Keratinocyte (primary cell): ENCODE measurements at regions not wholly inside any gene's neighbourhood (a gene's known extent, or its start where the extent isn't known, plus 50 kb on each side); places are given as distances from the start of the nearest gene placed in this dataset.

Source experiments
- DNase-seq: peaks from one replicate; pipeline ENCODE4 v3.0.0-alpha.2; 2011; ENCODE audit warnings: low read depth, missing footprints, low spot score
- FAIRE-seq: peaks from 2 replicates; lab custom pipeline; 2011; peaks lifted over from hg19 to GRCh38; lab: Jason Lieb, UNC
- H2AFZ ChIP-seq: 2 replicates; pipeline ENCODE4 v1.6.0; 2012; ENCODE audit warnings: low read length, control low read depth, inconsistent platforms; ENCODE audit not compliant: control insufficient read depth
- H3K27ac ChIP-seq: 2 replicates; pipeline ENCODE4 v1.5.1; 2011; ENCODE audit warnings: low read length; ENCODE audit not compliant: control insufficient read depth, insufficient read depth
- H3K27me3 ChIP-seq: 3 replicates; pipeline ENCODE4 v1.6.0; 2011; ENCODE audit warnings: low read length; ENCODE audit not compliant: control insufficient read depth, insufficient read depth; ENCODE audit errors: extremely low read depth
- H3K36me3 ChIP-seq, 2 experiments: 2 replicates in 1 of 2; 3 replicates in 1 of 2; pipeline ENCODE4 v1.5.1; 2011; ENCODE audit warnings: low read length in 2 of 2, mild to moderate bottlenecking in 1 of 2; ENCODE audit not compliant: control insufficient read depth in 2 of 2, insufficient read depth in 2 of 2; ENCODE audit errors: extremely low read depth in 1 of 2
- H3K4me1 ChIP-seq: 3 replicates; pipeline ENCODE4 v1.5.1; 2011; ENCODE audit warnings: low read length; ENCODE audit not compliant: control insufficient read depth, insufficient read depth; ENCODE audit errors: extremely low read depth
- H3K4me2 ChIP-seq: 3 replicates; pipeline ENCODE4 v1.6.0; 2011; ENCODE audit warnings: low read depth, low read length; ENCODE audit not compliant: control insufficient read depth, insufficient read depth; ENCODE audit errors: extremely low read depth
- H3K4me3 ChIP-seq, 3 experiments: fragments of 200-600 bp in 1 of 3; sonication (generic) in 1 of 3; 2 replicates in 2 of 3; 3 replicates in 1 of 3; pipeline ENCODE4 v1.5.1; 2011 to 2016; ENCODE audit warnings: low read length in 3 of 3, mild to moderate bottlenecking in 3 of 3, control low read depth in 2 of 3, inconsistent platforms in 1 of 3, low read depth in 1 of 3, mixed read lengths in 1 of 3, mixed run types in 1 of 3, moderate library complexity in 1 of 3; ENCODE audit not compliant: control insufficient read depth in 2 of 3, insufficient read depth in 2 of 3; ENCODE audit errors: extremely low read depth in 1 of 3
- H3K79me2 ChIP-seq: 2 replicates; pipeline ENCODE4 v1.6.0; 2012; ENCODE audit warnings: low read length; ENCODE audit not compliant: control insufficient read depth, insufficient read depth
- H3K9ac ChIP-seq: 3 replicates; pipeline ENCODE4 v1.6.0; 2011; ENCODE audit warnings: low read length; ENCODE audit not compliant: control insufficient read depth, insufficient read depth; ENCODE audit errors: extremely low read depth
- H3K9me1 ChIP-seq: 3 replicates; pipeline ENCODE4 v1.6.0; 2011; ENCODE audit warnings: low read length; ENCODE audit not compliant: control insufficient read depth, insufficient read depth; ENCODE audit errors: extremely low read depth
- H3K9me3 ChIP-seq: 2 replicates; pipeline ENCODE4 v1.5.1; 2012; ENCODE audit warnings: low read depth, low read length; ENCODE audit not compliant: control insufficient read depth
- H4K20me1 ChIP-seq: 3 replicates; pipeline ENCODE4 v1.6.0; 2011; ENCODE audit warnings: low read length; ENCODE audit not compliant: control insufficient read depth, insufficient read depth; ENCODE audit errors: extremely low read depth
- EZH2 ChIP-seq: IDR thresholded peaks from one replicate; pipeline ENCODE4 v1.6.1; 2012; ENCODE audit warnings: inconsistent platforms, mild to moderate bottlenecking, low read length, moderate library complexity
- dilution Hi-C: fragments of 300-500 bp; cut with MboI; formaldehyde crosslinking; loops from one replicate; pipeline ENCODE4 v1.7.0; 2020; ENCODE audit warnings: low sequenced_read_pairs; ENCODE audit not compliant: extremely low pct_ligation_motif_present
- TF ChIP-seq, protein P1 (sequence below), 3 experiments: IDR thresholded peaks in 1 of 3; conservative IDR thresholded peaks in 1 of 3; optimal IDR thresholded peaks in 1 of 3; 2 replicates in 2 of 3; 3 replicates in 1 of 3; pipeline versions ENCODE3 to v1.5.1; 2011; ENCODE audit warnings: low read length in 3 of 3, mild to moderate bottlenecking in 3 of 3, moderate library complexity in 2 of 3, control low read depth in 1 of 3, inconsistent platforms in 1 of 3; ENCODE audit not compliant: insufficient read depth in 2 of 3; ENCODE audit errors: extremely low read depth in 1 of 3

GRCh38 chr2:38218995-38219394 is 143.0 kb upstream of the CYP1B1 start:
- Histone ChIP-seq H3K27ac (no peak overlapping the region), H3K4me2 (no peak overlapping the region), H3K4me3 (no peak overlapping the region), H3K9ac (no peak overlapping the region), H3K4me1 (peaks cover 10% of the 10 kb centered on the region), H2AFZ (no peak overlapping the region), H3K36me3 (no peaks in the 10 kb centered on the region), H4K20me1 (no peaks in the 10 kb centered on the region), H3K9me1 (no peaks in the 10 kb centered on the region), H3K9me3 (no peaks in the 10 kb centered on the region), H3K79me2 (no peaks in the 10 kb centered on the region), H3K27me3 (no peaks in the 10 kb centered on the region)
- DNase-seq (no peak), FAIRE-seq (no peak)
- TF ChIP-seq EZH2 = no peak
- TF ChIP-seq, protein P1, sequence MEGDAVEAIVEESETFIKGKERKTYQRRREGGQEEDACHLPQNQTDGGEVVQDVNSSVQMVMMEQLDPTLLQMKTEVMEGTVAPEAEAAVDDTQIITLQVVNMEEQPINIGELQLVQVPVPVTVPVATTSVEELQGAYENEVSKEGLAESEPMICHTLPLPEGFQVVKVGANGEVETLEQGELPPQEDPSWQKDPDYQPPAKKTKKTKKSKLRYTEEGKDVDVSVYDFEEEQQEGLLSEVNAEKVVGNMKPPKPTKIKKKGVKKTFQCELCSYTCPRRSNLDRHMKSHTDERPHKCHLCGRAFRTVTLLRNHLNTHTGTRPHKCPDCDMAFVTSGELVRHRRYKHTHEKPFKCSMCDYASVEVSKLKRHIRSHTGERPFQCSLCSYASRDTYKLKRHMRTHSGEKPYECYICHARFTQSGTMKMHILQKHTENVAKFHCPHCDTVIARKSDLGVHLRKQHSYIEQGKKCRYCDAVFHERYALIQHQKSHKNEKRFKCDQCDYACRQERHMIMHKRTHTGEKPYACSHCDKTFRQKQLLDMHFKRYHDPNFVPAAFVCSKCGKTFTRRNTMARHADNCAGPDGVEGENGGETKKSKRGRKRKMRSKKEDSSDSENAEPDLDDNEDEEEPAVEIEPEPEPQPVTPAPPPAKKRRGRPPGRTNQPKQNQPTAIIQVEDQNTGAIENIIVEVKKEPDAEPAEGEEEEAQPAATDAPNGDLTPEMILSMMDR (optimal IDR thresholded peaks at IDR 0.05 in 1 of 3, IDR thresholded peaks at IDR 0.05 in 1 of 3, conservative IDR thresholded peaks at IDR 0.05 in 1 of 3; ENCODE audit: extremely low read depth in 1 of 3, insufficient read depth in 2 of 3, low read length in 3 of 3) = no peak
- dilution Hi-C loops = no loop called here

- Histone ChIP-seq H3K9ac (no peak overlapping the region), H3K27ac (no peak overlapping the region), H3K36me3 (no peaks in the 10 kb centered on the region), H3K27me3 (no peaks in the 10 kb centered on the region), H3K4me3 (no peak overlapping the region), H4K20me1 (no peaks in the 10 kb centered on the region), H3K4me1 (peaks cover 10% of the 10 kb centered on the region), H3K79me2 (no peaks in the 10 kb centered on the region), H3K9me3 (no peaks in the 10 kb centered on the region), H3K9me1 (no peaks in the 10 kb centered on the region), H2AFZ (no peak overlapping the region), H3K4me2 (no peak overlapping the region)
- no peak for TF ChIP-seq EZH2
- TF ChIP-seq, protein P1 (optimal IDR thresholded peaks at IDR 0.05 in 1 of 3, IDR thresholded peaks at IDR 0.05 in 1 of 3, conservative IDR thresholded peaks at IDR 0.05 in 1 of 3; ENCODE audit: extremely low read depth in 1 of 3, insufficient read depth in 2 of 3, low read length in 3 of 3) = no peak
- dilution Hi-C loops = no loop called here
- FAIRE-seq (no peak), DNase-seq (no peak)
Measured at GRCh38 chr2:38218591-38218991, 142.6 kb upstream of the CYP1B1 start.
